IMR-90 (cell line): ENCODE measurements at regions not wholly inside any gene's neighbourhood (a gene's known extent, or its start where the extent isn't known, plus 50 kb on each side); places are given as distances from the start of the nearest gene placed in this dataset.

ENCODE experiments used
- ATAC-seq: fragments of 200-7000 bp; cut with Tn5 transposase; 2 replicates; pipeline ENCODE4 v1.9.1; 2020; ENCODE audit warnings: low read depth, mild to moderate bottlenecking, moderate library complexity
- BruUV-seq: library from RNA; stranded (reverse); fragments of 400-500 nt; replicated peaks from 2 replicates; lab custom pipeline; 2021; lab: Mats Ljungman, UMichigan
- CTCF ChIA-PET: fragments of 300-600 bp; formaldehyde crosslinking; extraction: SDS; loops from one replicate; lab custom pipeline; 2021; ENCODE audit warnings: antibody characterized with exemption; lab: Yijun Ruan, JAX
- POLR2A ChIA-PET: fragments of 300-600 bp; sonication (Branson Sonifier 250); formaldehyde crosslinking; loops from one replicate; lab custom pipeline; 2022; ENCODE audit warnings: antibody characterized with exemption; ENCODE audit not compliant: unreplicated experiment; lab: Charles Lee
- DNase-seq: peaks from one replicate; pipeline ENCODE4 v3.0.0; 2013
- H2AFZ ChIP-seq: replicated peaks from 2 replicates; pipeline ENCODE3; 2013; ENCODE audit warnings: low read length, mild to moderate bottlenecking; ENCODE audit not compliant: poor library complexity
- H2AK5ac ChIP-seq: 2 replicates; pipeline ENCODE4 v1.6.1; 2013; ENCODE audit warnings: low read depth, low read length, inconsistent platforms
- H2AK9ac ChIP-seq: replicated peaks from 2 replicates; pipeline ENCODE3; 2013; ENCODE audit warnings: mild to moderate bottlenecking, low read depth, low read length, moderate library complexity; ENCODE audit not compliant: poor library complexity
- H2BK120ac ChIP-seq: 2 replicates; pipeline ENCODE4 v1.6.1; 2013; ENCODE audit warnings: low read depth, low read length, inconsistent platforms
- H2BK15ac ChIP-seq: 3 replicates; pipeline ENCODE4 v1.6.1; 2013; ENCODE audit warnings: low read depth, low read length, inconsistent platforms
- H2BK20ac ChIP-seq: 2 replicates; pipeline ENCODE4 v1.6.1; 2013; ENCODE audit warnings: low read depth, mild to moderate bottlenecking, inconsistent platforms, low read length, moderate library complexity
- H2BK5ac ChIP-seq: 2 replicates; pipeline ENCODE4 v1.6.1; 2013; ENCODE audit warnings: mild to moderate bottlenecking, low read depth, low read length, inconsistent platforms; ENCODE audit not compliant: poor library complexity, severe bottlenecking
- H3K14ac ChIP-seq: replicated peaks from 2 replicates; pipeline ENCODE4 v1.6.1; 2013; ENCODE audit warnings: low read depth, low read length, inconsistent platforms
- H3K18ac ChIP-seq: 2 replicates; pipeline ENCODE4 v1.6.1; 2013; ENCODE audit warnings: low read depth, low read length, control low read depth
- H3K23ac ChIP-seq: 2 replicates; pipeline ENCODE4 v1.6.1; 2013; ENCODE audit warnings: low read depth, low read length, inconsistent platforms
- H3K27ac ChIP-seq: 2 replicates; pipeline ENCODE4 v1.5.1; 2013; ENCODE audit warnings: mild to moderate bottlenecking, control low read depth, low read length; ENCODE audit not compliant: insufficient read depth
- H3K27me3 ChIP-seq: 2 replicates; pipeline ENCODE4 v1.6.1; 2013; ENCODE audit warnings: low read length; ENCODE audit not compliant: control insufficient read depth, insufficient read depth
- H3K36me3 ChIP-seq: 2 replicates; pipeline ENCODE4 v1.6.1; 2013; ENCODE audit warnings: low read length, mixed read lengths; ENCODE audit not compliant: control insufficient read depth, insufficient read depth
- H3K4ac ChIP-seq: 2 replicates; pipeline ENCODE4 v1.6.1; 2013; ENCODE audit warnings: low read depth, low read length, inconsistent platforms
- H3K4me1 ChIP-seq: 2 replicates; pipeline ENCODE4 v1.6.1; 2013; ENCODE audit warnings: low read length, mixed read lengths; ENCODE audit not compliant: control insufficient read depth, insufficient read depth
- H3K4me2 ChIP-seq: 2 replicates; pipeline ENCODE4 v1.6.1; 2013; ENCODE audit warnings: low read depth, mild to moderate bottlenecking, control low read depth, low read length, moderate library complexity
- H3K4me3 ChIP-seq: 2 replicates; pipeline ENCODE4 v1.5.1; 2013; ENCODE audit warnings: low read depth, mild to moderate bottlenecking, control low read depth, low read length, moderate library complexity; ENCODE audit not compliant: insufficient read depth
- H3K56ac ChIP-seq: 2 replicates; pipeline ENCODE4 v1.6.1; 2013; ENCODE audit warnings: low read length, inconsistent platforms; ENCODE audit not compliant: insufficient read depth; ENCODE audit errors: extremely low read depth
- H3K79me1 ChIP-seq, 2 experiments: 2 replicates each; pipeline ENCODE4 v1.6.1; 2013; ENCODE audit warnings: low read length in 2 of 2, inconsistent platforms in 1 of 2, low read depth in 1 of 2
- H3K9ac ChIP-seq: 2 replicates; pipeline ENCODE4 v1.6.1; 2013; ENCODE audit warnings: low read depth, low read length, control low read depth
- H3K9me1 ChIP-seq: 2 replicates; pipeline ENCODE4 v1.6.1; 2013; ENCODE audit warnings: low read length, inconsistent platforms; ENCODE audit not compliant: insufficient read depth
- H3K9me3 ChIP-seq: 2 replicates; pipeline ENCODE4 v1.6.1; 2013; ENCODE audit warnings: low read length; ENCODE audit not compliant: control insufficient read depth, insufficient read depth
- H4K20me1 ChIP-seq: 2 replicates; pipeline ENCODE4 v1.6.1; 2013; ENCODE audit warnings: low read length, inconsistent platforms; ENCODE audit not compliant: insufficient read depth
- H4K5ac ChIP-seq: 2 replicates; pipeline ENCODE4 v1.6.1; 2013; ENCODE audit warnings: mild to moderate bottlenecking, low read depth, low read length, control low read depth
- H4K8ac ChIP-seq, 2 experiments: 2 replicates each; pipeline ENCODE4 v1.6.1; 2013; ENCODE audit warnings: low read depth in 2 of 2, low read length in 2 of 2, control low read depth in 1 of 2, inconsistent platforms in 1 of 2
- H4K91ac ChIP-seq: 2 replicates; pipeline ENCODE4 v1.6.1; 2013; ENCODE audit warnings: low read depth, low read length, inconsistent platforms; ENCODE audit not compliant: insufficient read depth
- BHLHE40 ChIP-seq: fragments of 150-350 bp; IDR thresholded peaks from 2 replicates; pipeline ENCODE4 v1.6.1; 2016; ENCODE audit warnings: mild to moderate bottlenecking, low read depth, low read length
- ELK1 ChIP-seq: fragments of 150-350 bp; IDR thresholded peaks from 2 replicates; pipeline ENCODE4 v1.6.1; 2016; ENCODE audit warnings: low read depth, mild to moderate bottlenecking, low read length, moderate library complexity, borderline replicate concordance
- FOS ChIP-seq: fragments of 150-350 bp; IDR thresholded peaks from 2 replicates; pipeline ENCODE4 v1.6.1; 2016; ENCODE audit warnings: low read depth, low read length
- MAZ ChIP-seq: IDR thresholded peaks from 2 replicates; pipeline ENCODE4 v1.6.1; 2012; ENCODE audit warnings: low read depth, mild to moderate bottlenecking, low read length, improper control_type of control experiment, moderate library complexity, borderline replicate concordance
- RCOR1 ChIP-seq: IDR thresholded peaks from 2 replicates; pipeline ENCODE4 v1.6.1; 2012; ENCODE audit warnings: mild to moderate bottlenecking, low read length, improper control_type of control experiment; ENCODE audit not compliant: insufficient replicate concordance
- RFX5 ChIP-seq: IDR thresholded peaks from 2 replicates; pipeline ENCODE4 v1.8.0; 2012; ENCODE audit warnings: low read depth, mild to moderate bottlenecking, low read length, moderate library complexity
- WGBS, 2 experiments: methylation state at CpG; one replicate each; pipeline versions ENCODE4 v1.1.5 to v1.1.7; 2013; ENCODE audit warnings: missing lambda C conversion rate in 2 of 2; ENCODE audit not compliant: insufficient read length in 1 of 2; ENCODE audit errors: extremely low coverage in 2 of 2; 5-methylcytosine and 5-hydroxymethylcytosine counted together
- dilution Hi-C: fragments of 300-500 bp; cut with HindIII; formaldehyde crosslinking; loops from one replicate; pipeline ENCODE4 v1.14.3; 2018; ENCODE audit warnings: low sequenced_read_pairs; ENCODE audit not compliant: unreplicated experiment
- in situ Hi-C: fragments of 300-500 bp; cut with MboI; formaldehyde crosslinking; loops from 3 replicates; pipeline ENCODE4 v1.14.3; 2019; ENCODE audit warnings: low sequenced_read_pairs, inconsistent platforms, mixed read lengths
- intact Hi-C: fragments of 100-400 bp; cut with micrococcal nuclease; formaldehyde crosslinking; loops from 2 replicates; pipeline ENCODE4 v1.10.0; 2022

- ChIA-PET POLR2A (no interaction called here), CTCF (no interaction called here)
- H3K4me3 ChIP-seq = no peak overlapping the region
- in situ Hi-C loops (no loop called here), intact Hi-C loops (no loop called here), dilution Hi-C loops (no loop called here)
- ATAC-seq (no peak), DNase-seq (no peak)
- no peak overlapping the region for H2AK5ac ChIP-seq
- H4K20me1 ChIP-seq = no peaks in the 10 kb centered on the region
- no peaks in the 10 kb centered on the region for H3K79me1 ChIP-seq
- no peak for TF ChIP-seq ELK1
- TF ChIP-seq RFX5 = no peak
- TF ChIP-seq FOS = no peak
- TF ChIP-seq BHLHE40 = no peak
- no peak for TF ChIP-seq RCOR1
- no peak for TF ChIP-seq MAZ
- 0 out of 2 replicates have a peak, but pooled peaks cover 3% of the 10 kb centered on the region for H3K9me1 ChIP-seq
- H2BK120ac ChIP-seq = no peak overlapping the region
- no peak overlapping the region for H2AFZ ChIP-seq
- no peak overlapping the region for H3K14ac ChIP-seq
- no CpG with 5 or more reads among the region's 2 CpGs for WGBS, 2 experiments
- H3K23ac ChIP-seq = no peak overlapping the region
- H3K27me3 ChIP-seq = no peaks in the 10 kb centered on the region
- H2BK5ac ChIP-seq = no peak overlapping the region
- no peak overlapping the region for H3K4ac ChIP-seq
- H2BK15ac ChIP-seq = no peak overlapping the region
- no peak overlapping the region for H2AK9ac ChIP-seq
- H3K56ac ChIP-seq = no peak overlapping the region
- H3K4me2 ChIP-seq = no peak overlapping the region
- H3K9me3 ChIP-seq = no peaks in the 10 kb centered on the region
- H3K27ac ChIP-seq = no peak overlapping the region
- no peak overlapping the region for H3K9ac ChIP-seq
- no peak overlapping the region for H2BK20ac ChIP-seq
- H4K8ac ChIP-seq = no peak overlapping the region
- no peak overlapping the region for H4K91ac ChIP-seq
- H4K5ac ChIP-seq = no peak overlapping the region
- peaks cover 3% of the 10 kb centered on the region; the same call in 1 of the 2 replicates for H3K4me1 ChIP-seq
- H3K18ac ChIP-seq = no peak overlapping the region
- no peaks in the 10 kb centered on the region for H3K36me3 ChIP-seq
- BruUV-seq = no TSS peak
These were observed 288.0 kb upstream of the SEMA3C start for GRCh38 chr7:81206667-81207360.
